DMS 273 (cell line): ENCODE measurements at regions not wholly inside any gene's neighbourhood (a gene's known extent, or its start where the extent isn't known, plus 50 kb on each side); places are given as distances from the start of the nearest gene placed in this dataset.

Experiments used
- DNase-seq: peaks from one replicate; lab custom pipeline; 2025; ENCODE audit not compliant: unreplicated experiment; lab: John Stamatoyannopoulos, UW

DNA sequence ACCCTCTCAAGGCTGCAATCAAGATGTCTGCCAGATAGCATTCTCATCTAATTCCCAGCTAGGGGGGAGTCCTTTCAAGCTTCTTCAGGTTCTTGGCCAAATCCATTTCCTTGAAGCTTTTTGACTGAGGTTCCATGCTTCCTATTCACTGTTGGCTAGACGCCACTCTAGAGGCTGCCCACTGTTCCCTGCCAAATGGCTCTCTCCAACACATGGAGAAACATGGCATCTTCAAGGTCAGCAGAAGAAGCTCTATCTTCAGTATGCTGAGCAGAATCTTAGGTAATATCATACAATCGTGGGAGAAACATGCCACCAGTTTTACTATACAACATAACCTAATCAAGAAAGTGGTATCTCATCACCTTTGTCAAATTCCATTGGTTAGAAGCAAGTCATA, 1985.1 kb upstream of the CELF4 start:
- DNase-seq = no peak

DNA sequence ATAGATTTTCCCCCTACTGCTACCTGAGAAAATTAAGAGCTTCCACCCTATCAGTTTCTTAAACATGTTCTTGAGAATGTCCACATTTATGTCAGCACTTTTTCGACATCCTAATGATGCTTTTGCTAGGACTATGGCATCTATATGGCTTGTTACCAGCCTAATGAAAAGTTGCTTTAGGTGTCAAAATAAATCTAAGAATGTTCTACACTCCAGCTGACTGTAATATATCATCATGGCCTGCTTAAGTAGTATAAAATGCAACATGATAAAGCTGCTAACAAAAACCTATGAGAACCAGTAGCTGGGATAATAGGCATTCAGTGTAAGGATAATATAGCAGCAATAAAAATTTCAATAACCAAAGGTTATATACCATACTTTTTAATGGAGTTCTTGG, 1983.5 kb upstream of the CELF4 start:
- no peak for DNase-seq

- no peak for DNase-seq
These were observed 1966.1 kb upstream of the CELF4 start for GRCh38 chr18:39531659-39532058.

GRCh38 chr18:39529358-39529757, 1963.8 kb upstream of the CELF4 start:
- DNase-seq = no peak

DNA sequence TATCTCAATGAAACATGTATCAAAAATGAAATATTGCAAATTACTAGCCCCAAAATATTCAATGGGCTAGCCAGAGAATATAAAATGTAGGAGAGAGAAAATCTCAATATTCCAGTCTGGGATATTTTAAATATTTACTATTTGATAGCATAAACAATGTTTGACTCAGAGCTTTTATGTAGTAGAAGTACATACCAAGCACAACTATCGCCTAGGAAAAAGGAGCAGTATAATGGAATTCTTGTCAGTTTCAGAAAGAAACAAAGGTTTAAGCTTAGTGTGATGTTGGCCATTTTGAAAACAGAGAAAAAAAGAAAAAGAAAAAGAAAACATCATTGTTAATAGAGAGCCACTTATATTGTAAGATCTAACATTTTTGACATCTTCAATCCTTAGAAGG, 1961.9 kb upstream of the CELF4 start:
- DNase-seq = no peak

- no peak for DNase-seq
These were observed 1958.8 kb upstream of the CELF4 start for GRCh38 chr18:39524370-39524769.

DNA sequence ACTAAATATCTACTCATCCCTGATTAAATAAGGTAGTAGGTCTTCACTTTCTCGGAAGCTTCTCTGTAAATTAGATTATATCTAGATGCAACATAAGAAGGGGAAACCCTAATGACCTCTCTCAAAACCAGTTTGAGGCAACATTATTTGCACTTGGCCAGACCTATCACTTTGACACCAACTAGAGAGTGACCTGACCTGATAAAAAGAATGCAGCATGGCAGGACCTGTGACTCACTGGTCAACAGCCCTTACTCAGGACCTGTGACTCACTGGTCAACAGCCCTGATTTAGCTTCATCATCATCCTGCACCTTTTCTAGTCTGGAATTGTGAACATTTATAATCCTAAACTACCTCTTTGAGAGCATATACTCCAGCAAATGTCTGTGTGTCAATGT, 1957.7 kb upstream of the CELF4 start:
- no peak for DNase-seq

GRCh38 chr18:39521164-39521563, 1955.6 kb upstream of the CELF4 start:
- no peak for DNase-seq

- no peak for DNase-seq
These were observed 1954.1 kb upstream of the CELF4 start for GRCh38 chr18:39519741-39520140.

- DNase-seq = no peak
These were observed 1949.7 kb upstream of the CELF4 start for GRCh38 chr18:39515299-39515698.

DNA sequence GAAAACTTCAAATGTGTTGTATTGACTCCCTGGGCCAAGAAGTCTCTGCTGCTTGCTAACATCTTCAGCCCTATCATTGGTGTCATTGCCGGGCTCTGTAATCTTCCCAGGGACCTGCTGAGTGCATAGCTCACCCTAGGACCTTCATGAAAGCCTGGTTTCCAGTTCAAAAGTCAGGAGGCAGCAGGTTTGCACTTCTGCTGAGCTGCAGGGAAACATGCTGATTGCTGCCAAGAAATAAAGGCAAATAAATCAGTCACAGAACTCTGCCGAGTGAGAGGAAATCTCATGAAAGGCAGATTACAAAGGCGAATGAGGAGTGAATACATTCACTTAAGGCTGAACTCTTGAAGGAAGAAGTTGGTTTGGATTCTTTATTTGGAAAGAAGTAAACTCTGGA, 1947.6 kb upstream of the CELF4 start:
- no peak for DNase-seq

DNA sequence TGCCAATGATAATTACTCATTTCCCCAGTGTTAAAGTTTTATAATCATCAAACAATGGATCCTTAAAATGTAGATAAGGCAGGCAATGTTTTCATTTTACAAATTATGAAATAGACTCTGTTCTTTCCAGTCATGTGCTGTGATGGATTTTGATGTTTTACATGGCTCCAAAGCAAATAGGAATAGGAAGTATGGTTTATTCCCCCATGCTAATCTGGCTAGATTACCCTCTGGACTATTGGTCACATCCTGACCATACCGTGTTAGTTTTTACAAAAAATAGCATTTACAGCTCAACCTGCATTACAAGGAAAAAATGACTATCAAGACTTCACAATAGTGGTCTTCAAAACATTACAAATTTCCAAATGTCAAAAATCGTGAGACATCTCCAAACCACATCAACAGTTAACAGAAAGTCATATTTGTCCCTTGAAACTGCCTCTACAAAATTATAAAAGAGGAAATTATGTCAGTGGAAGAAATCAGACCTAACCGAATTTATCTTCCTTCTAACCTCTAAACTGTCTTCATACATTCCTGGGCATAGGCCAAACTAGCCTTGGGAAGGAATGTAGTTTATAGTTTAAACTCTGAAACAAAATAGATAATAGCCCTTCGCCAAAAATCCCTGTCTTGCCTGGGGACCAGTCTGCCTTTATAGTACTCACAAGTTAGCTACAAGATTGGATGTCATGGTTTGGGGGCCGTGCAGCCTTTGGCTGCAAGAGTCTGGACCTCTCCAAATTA, 1941.2 kb upstream of the CELF4 start:
- no peak for DNase-seq

DNA sequence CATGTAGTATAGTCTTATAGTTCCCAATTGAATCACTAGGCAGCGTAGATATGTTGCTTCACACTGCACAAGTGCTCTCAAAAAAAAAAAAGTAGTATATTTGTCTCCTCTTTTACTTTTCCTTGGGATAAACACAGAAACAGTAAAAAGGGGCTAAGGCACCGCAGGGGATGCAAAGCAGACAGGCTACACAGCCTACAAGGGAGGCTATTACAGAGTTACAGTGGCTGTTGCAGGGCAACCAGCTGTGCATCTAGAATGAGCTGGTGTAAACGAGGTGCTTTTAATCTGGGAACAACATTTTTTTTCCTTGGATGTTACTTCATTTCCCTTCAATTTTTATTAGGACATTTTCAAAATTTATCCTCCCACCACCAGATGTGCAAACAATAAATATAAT, 1934.7 kb upstream of the CELF4 start:
- DNase-seq = no peak

DNA sequence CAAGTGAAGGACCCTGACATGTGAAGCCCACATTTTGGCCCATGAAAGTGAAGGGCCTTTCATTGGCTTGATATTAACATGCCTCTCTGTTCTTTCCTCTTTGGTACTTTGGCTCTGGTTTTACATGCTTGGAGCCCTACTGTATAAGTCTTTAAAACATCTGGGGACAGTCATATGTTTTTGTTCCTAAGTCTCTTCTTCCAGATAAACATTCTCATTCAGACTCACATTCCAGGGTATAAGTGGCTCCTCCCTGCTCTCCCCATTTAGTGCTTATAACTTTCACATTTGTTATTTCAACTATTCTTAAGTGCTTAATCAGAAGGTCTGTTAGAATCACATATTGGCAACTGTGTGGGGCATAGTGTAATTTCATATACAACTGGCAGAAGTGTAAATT, 1932.2 kb upstream of the CELF4 start:
- no peak for DNase-seq

DNA sequence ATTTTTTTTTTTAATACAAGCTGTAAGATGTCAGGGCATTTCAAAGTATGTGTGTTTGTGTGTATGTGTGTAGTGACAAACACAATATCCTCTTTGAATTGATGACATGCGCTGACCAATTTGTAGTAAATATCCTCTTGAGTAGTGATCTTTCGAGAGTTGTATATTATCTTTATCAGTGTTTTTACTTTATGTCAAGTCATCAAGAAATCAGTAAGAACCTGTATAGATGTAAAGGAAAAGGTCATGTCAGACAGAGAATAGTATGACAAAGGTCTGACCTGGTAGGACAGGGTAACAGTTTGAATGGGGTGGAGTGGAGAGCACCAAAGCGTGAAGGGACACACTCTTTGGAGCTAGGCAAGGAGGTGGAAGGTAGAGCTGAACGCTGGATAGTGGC, 1931.4 kb upstream of the CELF4 start:
- DNase-seq = no peak

GRCh38 chr18:39494211-39494896, 1928.8 kb upstream of the CELF4 start:
- DNase-seq = peak; percentile 1

GRCh38 chr18:39491408-39491807, 1925.8 kb upstream of the CELF4 start:
- DNase-seq = no peak

DNA sequence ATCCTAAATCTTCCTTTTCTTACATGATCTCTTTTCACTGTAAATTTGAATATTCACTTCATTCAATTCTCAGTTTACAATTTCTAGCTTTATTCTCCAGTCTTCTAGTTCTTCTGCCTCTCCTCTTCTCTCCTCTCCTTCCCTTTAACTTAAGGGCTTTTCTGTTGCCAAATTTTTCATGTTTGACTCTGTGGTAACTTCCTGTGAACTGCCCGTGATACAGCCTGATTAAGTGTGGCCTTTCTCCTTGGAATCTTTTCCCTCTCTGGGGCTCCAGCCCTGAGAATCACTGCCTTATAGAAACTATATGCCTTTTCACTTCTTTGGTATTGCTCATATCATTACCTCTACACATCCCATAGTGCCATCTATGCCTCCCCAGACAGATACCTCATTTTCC, 1923.8 kb upstream of the CELF4 start:
- no peak for DNase-seq

DNA sequence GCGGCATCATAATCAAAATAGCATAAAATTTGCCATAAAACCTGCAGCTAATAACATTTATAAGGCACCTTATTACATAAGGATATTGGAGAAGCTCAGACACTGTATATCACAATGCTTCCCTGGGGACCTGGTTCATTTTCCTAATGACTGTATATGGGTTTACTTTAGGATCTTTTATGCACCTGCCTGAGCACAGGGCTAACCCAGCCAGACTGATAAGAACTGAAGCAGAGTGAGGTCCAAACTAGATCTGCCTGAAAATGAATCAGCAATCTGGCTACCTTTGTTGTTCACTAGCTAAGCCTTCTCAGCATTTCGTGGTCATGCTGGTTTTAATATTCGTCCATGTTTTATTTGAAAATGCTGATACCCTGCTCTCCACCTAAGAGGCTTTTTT, 1922.3 kb upstream of the CELF4 start:
- no peak for DNase-seq

GRCh38 chr18:39486268-39486667, 1920.7 kb upstream of the CELF4 start:
- no peak for DNase-seq

DNA sequence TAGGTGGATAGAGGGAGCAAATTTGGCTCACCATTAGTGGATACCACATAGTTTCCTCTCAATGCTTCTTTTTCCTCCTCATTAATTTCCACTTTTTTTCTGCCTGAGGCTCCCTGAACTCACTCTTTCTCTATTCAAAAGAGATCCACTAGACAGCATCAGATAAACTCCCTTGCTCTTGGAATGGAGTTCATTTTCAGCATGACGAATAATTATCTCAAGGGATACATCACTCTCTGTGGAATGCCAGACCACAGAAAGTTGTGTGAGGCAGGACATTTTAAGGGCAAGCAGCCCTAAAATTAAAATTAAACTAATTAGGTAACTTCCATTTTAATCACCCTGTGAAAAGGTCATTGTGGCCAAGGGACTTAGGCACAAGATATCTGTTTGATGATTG, 1920.1 kb upstream of the CELF4 start:
- DNase-seq = no peak

DNA sequence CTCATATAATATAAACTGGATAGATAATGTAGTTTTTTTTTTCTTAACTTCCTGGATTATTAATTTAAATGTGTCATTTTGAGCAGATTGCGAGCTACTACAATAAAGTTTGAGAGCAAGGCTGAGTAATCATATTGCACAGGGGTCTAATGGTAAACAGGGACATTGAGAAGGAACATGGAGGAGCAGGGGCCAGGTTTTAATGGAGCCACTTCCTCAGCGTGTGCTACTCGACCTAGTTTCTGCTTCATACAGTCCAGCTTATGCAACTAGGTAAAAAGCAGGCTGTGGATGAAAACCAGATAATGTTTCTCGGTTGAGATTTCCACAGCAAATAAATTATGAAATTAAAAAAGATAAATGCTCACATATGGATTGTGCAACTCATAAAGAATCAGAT, 1915.7 kb upstream of the CELF4 start:
- no peak for DNase-seq
